Smooth muscle cell (in vitro differentiated cells): ENCODE measurements at regions not wholly inside any gene's neighbourhood (a gene's known extent, or its start where the extent isn't known, plus 50 kb on each side); places are given as distances from the start of the nearest gene placed in this dataset.

Experiments used
- DNase-seq: peaks from one replicate; lab custom pipeline; 2025; ENCODE audit not compliant: unreplicated experiment; lab: John Stamatoyannopoulos, UW
- H2AFZ ChIP-seq: fragments of 200-600 bp; sonication (generic); 2 replicates; pipeline ENCODE4 v1.6.0; 2016; ENCODE audit warnings: antibody characterized with exemption, low read depth, mild to moderate bottlenecking
- H3F3A ChIP-seq: fragments of 200-600 bp; sonication (generic); 2 replicates; pipeline ENCODE4 v1.6.0; 2017; ENCODE audit warnings: antibody characterized with exemption, low read depth
- H3K27ac ChIP-seq: fragments of 200-600 bp; sonication (generic); 2 replicates; pipeline ENCODE4 v1.5.1; 2016; ENCODE audit warnings: low read depth, mild to moderate bottlenecking
- H3K27me3 ChIP-seq: fragments of 200-600 bp; sonication (generic); 2 replicates; pipeline ENCODE4 v1.6.1; 2016; ENCODE audit warnings: low read depth, mild to moderate bottlenecking
- H3K36me3 ChIP-seq: fragments of 200-600 bp; sonication (generic); 2 replicates; pipeline ENCODE4 v1.5.1; 2016; ENCODE audit warnings: low read depth
- H3K4me1 ChIP-seq: fragments of 200-600 bp; sonication (generic); 2 replicates; pipeline ENCODE4 v1.5.1; 2016; ENCODE audit warnings: low read depth
- H3K4me2 ChIP-seq: fragments of 200-600 bp; sonication (generic); 2 replicates; pipeline ENCODE4 v1.6.0; 2016; ENCODE audit warnings: mild to moderate bottlenecking
- H3K4me3 ChIP-seq: fragments of 200-600 bp; sonication (generic); 2 replicates; pipeline ENCODE4 v1.5.1; 2016; ENCODE audit warnings: mild to moderate bottlenecking
- H3K79me2 ChIP-seq: fragments of 200-600 bp; sonication (generic); 2 replicates; pipeline ENCODE4 v1.6.0; 2016; ENCODE audit warnings: low read depth, mild to moderate bottlenecking
- H3K9ac ChIP-seq: fragments of 200-600 bp; sonication (generic); 2 replicates; pipeline ENCODE4 v1.6.0; 2016; ENCODE audit warnings: low read depth
- H3K9me3 ChIP-seq: fragments of 200-600 bp; sonication (generic); replicated peaks from 2 replicates; pipeline ENCODE4 v1.5.1; 2016; ENCODE audit warnings: low read depth
- H4K20me1 ChIP-seq: fragments of 200-600 bp; sonication (generic); 2 replicates; pipeline ENCODE4 v1.6.0; 2016; ENCODE audit warnings: low read depth
- CTCF ChIP-seq: fragments of 200-600 bp; sonication (generic); IDR thresholded peaks from 2 replicates; pipeline ENCODE4 v1.5.1; 2017; ENCODE audit warnings: borderline replicate concordance, mild to moderate bottlenecking, antibody characterized with exemption; ENCODE audit not compliant: insufficient read depth, poor library complexity, severe bottlenecking
- WGBS: methylation state at CpG from one replicate; pipeline ENCODE4 v1.1.7; 2016; ENCODE audit warnings: low lambda C conversion rate; 5-methylcytosine and 5-hydroxymethylcytosine counted together

GRCh38 chr10:80927419-80928078 is 389.8 kb downstream of the SH2D4B start:
- Histone ChIP-seq H3K79me2 (no peaks in the 10 kb centered on the region), H4K20me1 (no peaks in the 10 kb centered on the region), H3K27me3 (no peaks in the 10 kb centered on the region), H2AFZ (no peak overlapping the region), H3K9me3 (no peaks in the 10 kb centered on the region), H3K27ac (no peak overlapping the region), H3F3A (no peaks in the 10 kb centered on the region), H3K4me3 (no peak overlapping the region), H3K4me2 (no peak overlapping the region), H3K36me3 (no peaks in the 10 kb centered on the region), H3K4me1 (no peaks in the 10 kb centered on the region), H3K9ac (no peak overlapping the region)
- TF ChIP-seq CTCF = no peak
- WGBS = 34% methylated on average over 5 of the region's 5 CpGs
- no peak for DNase-seq

- H3K9ac ChIP-seq = no peak overlapping the region
- no peak overlapping the region for H3K4me2 ChIP-seq
- no peaks in the 10 kb centered on the region for H3K27me3 ChIP-seq
- no peak for TF ChIP-seq CTCF
- no peaks in the 10 kb centered on the region for H3K36me3 ChIP-seq
- DNase-seq = no peak
- no peaks in the 10 kb centered on the region for H3K4me1 ChIP-seq
- H3F3A ChIP-seq = no peaks in the 10 kb centered on the region
- 100% methylated on average over 1 of the region's 1 CpG for WGBS
- no peaks in the 10 kb centered on the region for H3K9me3 ChIP-seq
- H3K4me3 ChIP-seq = no peak overlapping the region
- H3K79me2 ChIP-seq = no peaks in the 10 kb centered on the region
- no peaks in the 10 kb centered on the region for H4K20me1 ChIP-seq
- H2AFZ ChIP-seq = no peak overlapping the region
- H3K27ac ChIP-seq = no peak overlapping the region
These were observed 401.2 kb downstream of the SH2D4B start for GRCh38 chr10:80938903-80939302.

- Histone ChIP-seq H4K20me1 (no peaks in the 10 kb centered on the region), H2AFZ (no peak overlapping the region), H3F3A (no peaks in the 10 kb centered on the region), H3K79me2 (no peaks in the 10 kb centered on the region), H3K4me3 (no peak overlapping the region), H3K27me3 (no peaks in the 10 kb centered on the region), H3K36me3 (no peaks in the 10 kb centered on the region), H3K9ac (no peak overlapping the region), H3K4me1 (no peaks in the 10 kb centered on the region), H3K9me3 (no peaks in the 10 kb centered on the region), H3K27ac (no peak overlapping the region), H3K4me2 (no peak overlapping the region)
- peak; percentile 49 for TF ChIP-seq CTCF
- no peak for DNase-seq
- WGBS = 86% methylated on average over 1 of the region's 1 CpG
These were observed 407.7 kb downstream of the SH2D4B start for GRCh38 chr10:80945264-80945880.

- WGBS = 74% methylated on average over 1 of the region's 1 CpG
- Histone ChIP-seq H3K79me2 (no peaks in the 10 kb centered on the region), H3K4me3 (no peak overlapping the region), H3K27me3 (no peaks in the 10 kb centered on the region), H3F3A (no peaks in the 10 kb centered on the region), H3K9ac (no peak overlapping the region), H3K27ac (no peak overlapping the region), H3K4me2 (no peak overlapping the region), H3K4me1 (no peaks in the 10 kb centered on the region), H2AFZ (no peak overlapping the region), H4K20me1 (no peaks in the 10 kb centered on the region), H3K9me3 (no peaks in the 10 kb centered on the region), H3K36me3 (no peaks in the 10 kb centered on the region)
- TF ChIP-seq CTCF = no peak
- DNase-seq = no peak
These were observed 408.4 kb downstream of the SH2D4B start for GRCh38 chr10:80946073-80946472.
